Astrocyte (in vitro differentiated cells and primary cell): ENCODE measurements at regions not wholly inside any gene's neighbourhood (a gene's known extent, or its start where the extent isn't known, plus 50 kb on each side); places are given as distances from the start of the nearest gene placed in this dataset.

ENCODE experiments used
- DNase-seq: peaks from one replicate; pipeline ENCODE4 v3.0.0-alpha.2; 2010; ENCODE audit warnings: low read depth
- FAIRE-seq: peaks from 2 replicates; lab custom pipeline; 2011; peaks lifted over from hg19 to GRCh38; lab: Jason Lieb, UNC
- H2AFZ ChIP-seq: 2 replicates; pipeline ENCODE4 v1.6.0; 2012; ENCODE audit warnings: low read depth, low read length, inconsistent platforms
- H3K27ac ChIP-seq: 2 replicates; pipeline ENCODE4 v1.5.1; 2011; ENCODE audit warnings: low read depth, low read length, inconsistent platforms
- H3K27me3 ChIP-seq: 2 replicates; pipeline ENCODE4 v1.6.0; 2011; ENCODE audit warnings: low read length, inconsistent platforms; ENCODE audit not compliant: insufficient read depth
- H3K36me3 ChIP-seq: 2 replicates; pipeline ENCODE4 v1.5.1; 2011; ENCODE audit warnings: low read length, inconsistent platforms; ENCODE audit not compliant: insufficient read depth
- H3K4me1 ChIP-seq: 2 replicates; pipeline ENCODE4 v1.5.1; 2011; ENCODE audit warnings: low read length, inconsistent platforms; ENCODE audit not compliant: insufficient read depth
- H3K4me2 ChIP-seq: 2 replicates; pipeline ENCODE4 v1.6.0; 2012; ENCODE audit warnings: low read length, inconsistent platforms
- H3K4me3 ChIP-seq: 2 replicates; pipeline ENCODE4 v1.5.1; 2011; ENCODE audit warnings: low read depth, mild to moderate bottlenecking, low read length, inconsistent platforms; ENCODE audit not compliant: insufficient read depth
- H3K79me2 ChIP-seq: 2 replicates; pipeline ENCODE4 v1.6.0; 2012; ENCODE audit warnings: mild to moderate bottlenecking, low read length, inconsistent platforms; ENCODE audit not compliant: insufficient read depth
- H3K9ac ChIP-seq: 2 replicates; pipeline ENCODE4 v1.6.0; 2012; ENCODE audit warnings: mild to moderate bottlenecking, low read length, inconsistent platforms
- H3K9me3 ChIP-seq: 2 replicates; pipeline ENCODE4 v1.5.1; 2012; ENCODE audit warnings: low read depth, mild to moderate bottlenecking, low read length, inconsistent platforms; ENCODE audit not compliant: insufficient read depth
- H4K20me1 ChIP-seq: 2 replicates; pipeline ENCODE4 v1.6.0; 2012; ENCODE audit warnings: low read length, inconsistent platforms; ENCODE audit not compliant: insufficient read depth
- H3K27ac Mint-ChIP-seq: one replicate; pipeline ENCODE4 v1.8.0; 2021; ENCODE audit warnings: mild to moderate bottlenecking, mixed read lengths; ENCODE audit not compliant: unreplicated experiment
- H3K27me3 Mint-ChIP-seq: one replicate; pipeline ENCODE4 v1.8.0; 2021; ENCODE audit warnings: low read depth, mixed read lengths; ENCODE audit not compliant: unreplicated experiment
- H3K36me3 Mint-ChIP-seq: one replicate; pipeline ENCODE4 v1.8.0; 2021; ENCODE audit warnings: low read depth, mixed read lengths; ENCODE audit not compliant: unreplicated experiment
- H3K4me1 Mint-ChIP-seq: one replicate; pipeline ENCODE4 v1.8.0; 2021; ENCODE audit warnings: low read depth, mixed read lengths; ENCODE audit not compliant: unreplicated experiment
- H3K4me3 Mint-ChIP-seq: one replicate; pipeline ENCODE4 v1.8.0; 2021; ENCODE audit warnings: mild to moderate bottlenecking, moderate library complexity, mixed read lengths; ENCODE audit not compliant: unreplicated experiment
- H3K9me3 Mint-ChIP-seq: one replicate; pipeline ENCODE4 v1.8.0; 2021; ENCODE audit warnings: mild to moderate bottlenecking, mixed read lengths; ENCODE audit not compliant: unreplicated experiment
- CTCF ChIP-seq: IDR thresholded peaks from 2 replicates; pipeline ENCODE4 v1.5.1; 2011; ENCODE audit warnings: low read depth, mild to moderate bottlenecking, inconsistent platforms, low read length, moderate library complexity; ENCODE audit not compliant: insufficient read depth
- EZH2 ChIP-seq: IDR thresholded peaks from 2 replicates; pipeline ENCODE4 v1.6.1; 2012; ENCODE audit warnings: mild to moderate bottlenecking, low read length, inconsistent platforms; ENCODE audit not compliant: insufficient read depth

DNA sequence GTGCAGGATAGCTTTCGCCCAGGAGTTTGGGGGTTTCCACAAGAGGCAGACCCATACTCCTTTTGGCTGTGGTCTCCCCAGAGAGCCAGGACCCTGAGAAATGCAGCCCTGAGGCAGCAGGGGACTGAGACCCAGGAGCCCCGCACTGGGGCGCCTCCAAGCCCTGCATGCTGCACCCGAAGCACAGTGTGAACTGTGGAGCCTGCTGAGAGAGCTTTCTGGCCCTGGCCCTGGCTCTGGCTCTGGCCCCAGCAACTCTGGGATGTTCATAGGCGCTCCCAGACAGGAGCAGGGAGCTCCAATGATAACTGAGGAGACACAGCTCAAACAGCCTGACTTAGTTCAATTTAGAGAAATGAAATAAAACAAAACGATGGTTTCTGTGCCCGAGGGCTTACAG, 96.4 kb upstream of the TEX51 start:
- H3K9me3 Mint-ChIP-seq: peaks cover 2% of the 10 kb centered on the region
- no peak for DNase-seq

DNA sequence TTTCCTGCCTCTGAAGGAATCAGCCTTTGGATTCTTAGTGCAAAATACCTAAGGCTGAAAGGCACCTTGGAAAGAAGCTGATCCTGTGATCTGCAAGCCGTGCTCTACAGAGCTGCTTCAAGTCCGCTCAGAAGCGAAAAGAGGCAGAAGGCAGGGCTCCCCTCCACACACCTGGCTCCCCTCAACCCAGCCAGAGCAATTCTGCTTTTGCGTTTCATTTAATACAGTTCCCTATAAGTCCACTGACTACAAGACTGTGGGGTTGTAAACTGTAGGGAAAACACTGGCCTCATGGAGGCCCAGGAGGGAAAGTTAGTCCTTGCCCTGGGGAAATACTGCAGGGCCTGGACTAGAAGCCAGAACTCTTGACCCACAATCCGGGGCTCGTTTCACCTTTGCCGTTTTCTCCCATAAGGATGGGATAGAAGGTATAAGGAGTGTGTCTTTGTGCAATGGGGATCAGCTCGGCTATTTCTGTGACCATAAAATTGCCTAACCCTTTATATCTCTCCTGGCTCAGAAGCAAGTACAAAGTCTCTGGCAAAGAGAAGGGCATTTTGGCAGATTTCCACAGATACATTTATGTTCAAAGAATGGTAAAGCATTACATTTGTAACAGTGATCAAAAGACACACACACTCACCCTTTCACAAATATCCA, 95.8 kb upstream of the TEX51 start:
- H3K27ac ChIP-seq: no peak overlapping the region
- FAIRE-seq (no peak), DNase-seq (no peak)
- H4K20me1 ChIP-seq: no peaks in the 10 kb centered on the region
- no peaks in the 10 kb centered on the region for H3K79me2 ChIP-seq
- H3K27me3 ChIP-seq: no peaks in the 10 kb centered on the region
- no peak overlapping the region for H2AFZ ChIP-seq
- H3K4me1 ChIP-seq: no peaks in the 10 kb centered on the region
- H3K9me3 ChIP-seq: no peaks in the 10 kb centered on the region
- Mint-ChIP-seq H3K9me3 (peaks cover 2% of the 10 kb centered on the region), H3K4me1 (peaks cover under 1% of the 10 kb centered on the region), H3K27me3 (peaks cover 16% of the 10 kb centered on the region), H3K27ac (no peak overlapping the region), H3K4me3 (no peak overlapping the region), H3K36me3 (no peaks in the 10 kb centered on the region)
- no peak overlapping the region for H3K9ac ChIP-seq
- H3K36me3 ChIP-seq: no peaks in the 10 kb centered on the region
- no peak overlapping the region for H3K4me3 ChIP-seq
- no peak overlapping the region for H3K4me2 ChIP-seq
- no peak for TF ChIP-seq EZH2
- TF ChIP-seq CTCF: no peak

More for the DNA sequence above, 96.4 kb upstream of the TEX51 start:
- Histone ChIP-seq H3K36me3 (no peaks in the 10 kb centered on the region), H3K79me2 (no peaks in the 10 kb centered on the region), H3K9ac (no peak overlapping the region), H3K9me3 (no peaks in the 10 kb centered on the region), H3K27ac (no peak overlapping the region), H3K4me2 (no peak overlapping the region), H3K4me1 (no peaks in the 10 kb centered on the region), H3K27me3 (no peaks in the 10 kb centered on the region), H4K20me1 (no peaks in the 10 kb centered on the region), H2AFZ (no peak overlapping the region), H3K4me3 (no peak overlapping the region)
- H3K4me1 Mint-ChIP-seq: peaks cover 2% of the 10 kb centered on the region
- FAIRE-seq: no peak
- H3K4me3 Mint-ChIP-seq: no peak overlapping the region
- no peak overlapping the region for H3K27ac Mint-ChIP-seq
- no peak for TF ChIP-seq EZH2
- peaks cover 16% of the 10 kb centered on the region for H3K27me3 Mint-ChIP-seq
- no peaks in the 10 kb centered on the region for H3K36me3 Mint-ChIP-seq

GRCh38 chr2:126803434-126803775, 95.3 kb upstream of the TEX51 start:
- H3K27me3 Mint-ChIP-seq: peaks cover 14% of the 10 kb centered on the region
- H2AFZ ChIP-seq: no peak overlapping the region
- DNase-seq: no peak

More at GRCh38 chr2:126803434-126803775, 95.3 kb upstream of the TEX51 start:
- Mint-ChIP-seq H3K4me3 (no peak overlapping the region), H3K9me3 (no peaks in the 10 kb centered on the region), H3K36me3 (no peaks in the 10 kb centered on the region), H3K4me1 (no peaks in the 10 kb centered on the region), H3K27ac (no peak overlapping the region)
- H3K27ac ChIP-seq: no peak overlapping the region
- H3K36me3 ChIP-seq: no peaks in the 10 kb centered on the region
- H3K9ac ChIP-seq: no peak overlapping the region
- TF ChIP-seq CTCF (no peak), EZH2 (no peak)
- H3K9me3 ChIP-seq: no peaks in the 10 kb centered on the region
- no peaks in the 10 kb centered on the region for H3K27me3 ChIP-seq
- no peak for FAIRE-seq
- H3K4me2 ChIP-seq: no peak overlapping the region
- H4K20me1 ChIP-seq: no peaks in the 10 kb centered on the region
- no peaks in the 10 kb centered on the region for H3K79me2 ChIP-seq
- H3K4me3 ChIP-seq: no peak overlapping the region
- H3K4me1 ChIP-seq: no peaks in the 10 kb centered on the region
